ENCODE measurements at regions not wholly inside any gene's neighbourhood (a gene's known extent, or its start where the extent isn't known, plus 50 kb on each side); places are given as distances from the start of the nearest gene placed in this dataset.
"Not testable (repeated sequence)": the region's sequence is repeated elsewhere in the genome, so short reads cannot be mapped to it uniquely, and the experiment has no call there.

- Histone ChIP-seq H3K4me1 (ENCODE audit: insufficient read depth, low read length) (peaks cover 14% of the 10 kb centered on the region), H3K9me3 (ENCODE audit: control insufficient read depth, insufficient read depth, low read length) (no peaks in the 10 kb centered on the region), H3K9ac (ENCODE audit: low read depth, low read length) (no peak overlapping the region), H3K36me3 (ENCODE audit: insufficient read depth, low read length) (no peaks in the 10 kb centered on the region)
These were observed 321.5 kb upstream of the MAN1A1 start for GRCh38 chr6:119671105-119671504.

- Histone ChIP-seq H3K9ac (ENCODE audit: low read depth, low read length) (no peak overlapping the region), H3K36me3 (ENCODE audit: insufficient read depth, low read length) (no peaks in the 10 kb centered on the region), H3K9me3 (ENCODE audit: control insufficient read depth, insufficient read depth, low read length) (no peaks in the 10 kb centered on the region), H3K4me1 (ENCODE audit: insufficient read depth, low read length) (peaks cover 14% of the 10 kb centered on the region)
These were observed 319.7 kb upstream of the MAN1A1 start for GRCh38 chr6:119669221-119669620.

GRCh38 chr6:119665432-119665831, 315.9 kb upstream of the MAN1A1 start:
- H3K4me1 ChIP-seq (ENCODE audit: insufficient read depth, low read length); H3K36me3 ChIP-seq (ENCODE audit: insufficient read depth, low read length); H3K9me3 ChIP-seq (ENCODE audit: control insufficient read depth, insufficient read depth, low read length); H3K9ac ChIP-seq (ENCODE audit: low read depth, low read length): not testable (repeated sequence)

- Histone ChIP-seq H3K9me3 (ENCODE audit: control insufficient read depth, insufficient read depth, low read length) (no peaks in the 10 kb centered on the region), H3K4me1 (ENCODE audit: insufficient read depth, low read length) (no peaks in the 10 kb centered on the region), H3K9ac (ENCODE audit: low read depth, low read length) (no peak overlapping the region), H3K36me3 (ENCODE audit: insufficient read depth, low read length) (no peaks in the 10 kb centered on the region)
These were observed 312.1 kb upstream of the MAN1A1 start for GRCh38 chr6:119661628-119662027.

- no peaks in the 10 kb centered on the region for H3K4me1 ChIP-seq (ENCODE audit: insufficient read depth, low read length)
- no peaks in the 10 kb centered on the region for H3K9me3 ChIP-seq (ENCODE audit: control insufficient read depth, insufficient read depth, low read length)
- H3K9ac ChIP-seq (ENCODE audit: low read depth, low read length) = no peak overlapping the region
- no peaks in the 10 kb centered on the region for H3K36me3 ChIP-seq (ENCODE audit: insufficient read depth, low read length)
These were observed 311.5 kb upstream of the MAN1A1 start for GRCh38 chr6:119661078-119661477.

GRCh38 chr6:119658917-119659316, 309.4 kb upstream of the MAN1A1 start:
- H3K9ac ChIP-seq (ENCODE audit: low read depth, low read length) = no peak overlapping the region
- no peaks in the 10 kb centered on the region for H3K36me3 ChIP-seq (ENCODE audit: insufficient read depth, low read length)
- H3K4me1 ChIP-seq (ENCODE audit: insufficient read depth, low read length) = no peaks in the 10 kb centered on the region
- no peaks in the 10 kb centered on the region for H3K9me3 ChIP-seq (ENCODE audit: control insufficient read depth, insufficient read depth, low read length)

GRCh38 chr6:119655124-119655523, 305.6 kb upstream of the MAN1A1 start:
- H3K36me3 ChIP-seq (ENCODE audit: insufficient read depth, low read length) = no peaks in the 10 kb centered on the region
- H3K9me3 ChIP-seq (ENCODE audit: control insufficient read depth, insufficient read depth, low read length) = no peaks in the 10 kb centered on the region
- H3K4me1 ChIP-seq (ENCODE audit: insufficient read depth, low read length) = no peaks in the 10 kb centered on the region
- H3K9ac ChIP-seq (ENCODE audit: low read depth, low read length) = no peak overlapping the region

- no peaks in the 10 kb centered on the region for H3K36me3 ChIP-seq (ENCODE audit: insufficient read depth, low read length)
- no peak overlapping the region for H3K9ac ChIP-seq (ENCODE audit: low read depth, low read length)
- H3K4me1 ChIP-seq (ENCODE audit: insufficient read depth, low read length) = no peaks in the 10 kb centered on the region
- H3K9me3 ChIP-seq (ENCODE audit: control insufficient read depth, insufficient read depth, low read length) = no peaks in the 10 kb centered on the region
These were observed 303.8 kb upstream of the MAN1A1 start for GRCh38 chr6:119653329-119653728.

GRCh38 chr6:119649531-119649930, 300.0 kb upstream of the MAN1A1 start:
- Histone ChIP-seq H3K36me3 (ENCODE audit: insufficient read depth, low read length) (no peaks in the 10 kb centered on the region), H3K4me1 (ENCODE audit: insufficient read depth, low read length) (no peaks in the 10 kb centered on the region), H3K9me3 (ENCODE audit: control insufficient read depth, insufficient read depth, low read length) (no peaks in the 10 kb centered on the region), H3K9ac (ENCODE audit: low read depth, low read length) (no peak overlapping the region)

GRCh38 chr6:119647309-119647708, 297.7 kb upstream of the MAN1A1 start:
- Histone ChIP-seq H3K36me3 (ENCODE audit: insufficient read depth, low read length) (no peaks in the 10 kb centered on the region), H3K9ac (ENCODE audit: low read depth, low read length) (no peak overlapping the region), H3K4me1 (ENCODE audit: insufficient read depth, low read length) (no peaks in the 10 kb centered on the region), H3K9me3 (ENCODE audit: control insufficient read depth, insufficient read depth, low read length) (no peaks in the 10 kb centered on the region)

GRCh38 chr6:119643876-119644275, 294.3 kb upstream of the MAN1A1 start:
- H3K9me3 ChIP-seq (ENCODE audit: control insufficient read depth, insufficient read depth, low read length) = no peaks in the 10 kb centered on the region
- no peaks in the 10 kb centered on the region for H3K36me3 ChIP-seq (ENCODE audit: insufficient read depth, low read length)
- H3K4me1 ChIP-seq (ENCODE audit: insufficient read depth, low read length) = no peaks in the 10 kb centered on the region
- no peak overlapping the region for H3K9ac ChIP-seq (ENCODE audit: low read depth, low read length)

- H3K36me3 ChIP-seq (ENCODE audit: insufficient read depth, low read length) = no peaks in the 10 kb centered on the region
- H3K9me3 ChIP-seq (ENCODE audit: control insufficient read depth, insufficient read depth, low read length) = no peaks in the 10 kb centered on the region
- H3K9ac ChIP-seq (ENCODE audit: low read depth, low read length) = no peak overlapping the region
- H3K4me1 ChIP-seq (ENCODE audit: insufficient read depth, low read length) = 0 out of 2 replicates have a peak, but pooled peaks cover 9% of the 10 kb centered on the region
These were observed 288.2 kb upstream of the MAN1A1 start for GRCh38 chr6:119637768-119638167.

GRCh38 chr6:119636060-119636459, 286.5 kb upstream of the MAN1A1 start:
- Histone ChIP-seq H3K9ac (ENCODE audit: low read depth, low read length) (no peak overlapping the region), H3K9me3 (ENCODE audit: control insufficient read depth, insufficient read depth, low read length) (no peaks in the 10 kb centered on the region), H3K4me1 (ENCODE audit: insufficient read depth, low read length) (0 out of 2 replicates have a peak, but pooled peaks cover 9% of the 10 kb centered on the region), H3K36me3 (ENCODE audit: insufficient read depth, low read length) (no peaks in the 10 kb centered on the region)

- no peaks in the 10 kb centered on the region for H3K9me3 ChIP-seq (ENCODE audit: control insufficient read depth, insufficient read depth, low read length)
- H3K9ac ChIP-seq (ENCODE audit: low read depth, low read length) = no peak overlapping the region
- H3K36me3 ChIP-seq (ENCODE audit: insufficient read depth, low read length) = no peaks in the 10 kb centered on the region
These were observed 283.9 kb upstream of the MAN1A1 start for GRCh38 chr6:119633461-119633860.

GRCh38 chr6:119630561-119631192, 281.1 kb upstream of the MAN1A1 start:
- H3K4me1 ChIP-seq (ENCODE audit: insufficient read depth, low read length) = peaks cover 11% of the 10 kb centered on the region; the same call in 1 of the 2 replicates
- H3K9me3 ChIP-seq (ENCODE audit: control insufficient read depth, insufficient read depth, low read length) = no peaks in the 10 kb centered on the region
- H3K9ac ChIP-seq (ENCODE audit: low read depth, low read length) = no peak overlapping the region
- H3K36me3 ChIP-seq (ENCODE audit: insufficient read depth, low read length) = no peaks in the 10 kb centered on the region

More at GRCh38 chr6:119633461-119633860, 283.9 kb upstream of the MAN1A1 start:
- peaks cover 11% of the 10 kb centered on the region; the same call in 1 of the 2 replicates for H3K4me1 ChIP-seq (ENCODE audit: insufficient read depth, low read length)
